K562 (cell line): ENCODE measurements at regions not wholly inside any gene's neighbourhood (a gene's known extent, or its start where the extent isn't known, plus 50 kb on each side); places are given as distances from the start of the nearest gene placed in this dataset.

ENCODE experiments used
- ATAC-seq: fragments of 200-7000 bp; cut with Tn5 transposase; 3 replicates; pipeline ENCODE4 v1.9.1; 2020; ENCODE audit warnings: moderate library complexity
- BruUV-seq: library from RNA; stranded (reverse); fragments of 400-500 nt; replicated peaks from 2 replicates; lab custom pipeline; 2021; lab: Mats Ljungman, UMichigan
- CTCF ChIA-PET: fragments of 300-600 bp; formaldehyde crosslinking; extraction: SDS; loops from one replicate; lab custom pipeline; 2021; ENCODE audit warnings: low intra/inter-chr PET ratio; lab: Yijun Ruan, JAX
- POLR2A ChIA-PET: fragments of 300-600, 350-650 bp; sonication (Branson Sonifier 250); formaldehyde crosslinking; extraction: SDS; loops from one replicate; lab custom pipeline; 2021; ENCODE audit warnings: antibody characterized with exemption, inconsistent platforms; lab: Yijun Ruan, JAX
- DNase-seq, 4 experiments: peaks; one replicate each; pipeline versions ENCODE4 v3.0.0 to v3.0.0-alpha.2; 2011 to 2018; ENCODE audit warnings: low spot score in 3 of 4, mixed read lengths in 3 of 4; ENCODE audit errors: extremely low read depth in 1 of 4
- FAIRE-seq: peaks from 2 replicates; lab custom pipeline; 2011; peaks lifted over from hg19 to GRCh38; lab: Jason Lieb, UNC
- H2AFZ ChIP-seq: 2 replicates; pipeline ENCODE4 v1.6.0; 2011; ENCODE audit warnings: low read depth, low read length, control low read depth, inconsistent platforms
- H3K27ac ChIP-seq: fragments of 200-600 bp; 3 replicates; pipeline ENCODE4 v1.8.0; 2011; ENCODE audit warnings: low read depth, mild to moderate bottlenecking, control low read depth, inconsistent platforms, low read length, moderate library complexity, mixed read lengths; ENCODE audit errors: extremely low read depth
- H3K27me3 ChIP-seq, 2 experiments: fragments of 300-600 bp in 1 of 2; 2 replicates in 1 of 2; 3 replicates in 1 of 2; pipeline versions ENCODE4 v1.6.0 to v1.8.0; 2011; ENCODE audit warnings: inconsistent platforms in 2 of 2, low read length in 2 of 2, mild to moderate bottlenecking in 1 of 2, mixed read lengths in 1 of 2, moderate library complexity in 1 of 2; ENCODE audit not compliant: control insufficient read depth in 2 of 2, insufficient read depth in 2 of 2
- H3K36me3 ChIP-seq: fragments of 300-600 bp; 3 replicates; pipeline ENCODE4 v1.8.0; 2011; ENCODE audit warnings: mild to moderate bottlenecking, low read length, inconsistent platforms; ENCODE audit not compliant: control insufficient read depth, insufficient read depth
- H3K4me1 ChIP-seq, 2 experiments: fragments of 200-600 bp in 1 of 2; replicated peaks in 1 of 2; 2 replicates in 1 of 2; 3 replicates in 1 of 2; pipeline versions ENCODE4 v1.5.1 to v1.8.0; 2011; ENCODE audit warnings: inconsistent platforms in 2 of 2, low read length in 2 of 2, mild to moderate bottlenecking in 1 of 2, mixed read lengths in 1 of 2, moderate library complexity in 1 of 2; ENCODE audit not compliant: control insufficient read depth in 2 of 2, insufficient read depth in 2 of 2
- H3K4me2 ChIP-seq: 2 replicates; pipeline ENCODE4 v1.6.1; 2011; ENCODE audit warnings: low read length, control low read depth, inconsistent platforms, mixed read lengths; ENCODE audit not compliant: insufficient read depth
- H3K4me3 ChIP-seq: fragments of 200-600 bp; sonication (generic), shearing (Covaris generic); 2 replicates; pipeline ENCODE4 v1.5.1; 2016; ENCODE audit warnings: control low read depth, inconsistent platforms
- H3K79me2 ChIP-seq: fragments of 200-600 bp; 3 replicates; pipeline ENCODE4 v1.8.0; 2011; ENCODE audit warnings: low read length, inconsistent platforms; ENCODE audit not compliant: control insufficient read depth, insufficient read depth
- H3K9ac ChIP-seq, 2 experiments: 2 replicates each; pipeline versions ENCODE4 v1.6.0 to v1.6.1; 2011; ENCODE audit warnings: low read depth in 2 of 2, low read length in 2 of 2, control low read depth in 1 of 2, inconsistent platforms in 1 of 2, mild to moderate bottlenecking in 1 of 2, mixed read lengths in 1 of 2; ENCODE audit not compliant: insufficient read depth in 1 of 2
- H3K9me1 ChIP-seq: one replicate; pipeline ENCODE4 v1.6.0; 2011; ENCODE audit warnings: inconsistent platforms, mild to moderate bottlenecking, low read length, moderate library complexity; ENCODE audit not compliant: control insufficient read depth, insufficient read depth
- H3K9me3 ChIP-seq: replicated peaks from 2 replicates; pipeline ENCODE4 v1.5.1; 2011; ENCODE audit warnings: low read depth, low read length, inconsistent platforms; ENCODE audit not compliant: control insufficient read depth, insufficient read depth
- H4K20me1 ChIP-seq: replicated peaks from 2 replicates; pipeline ENCODE4 v1.6.1; 2011; ENCODE audit warnings: low read length, inconsistent platforms, mixed read lengths; ENCODE audit not compliant: control insufficient read depth, insufficient read depth
- ARHGAP35 ChIP-seq: fragments of 450-650 bp; IDR thresholded peaks from 2 replicates; pipeline ENCODE4 v1.6.1; 2018; ENCODE audit not compliant: partially characterized antibody
- COPS2 ChIP-seq: fragments of 450-650 bp; conservative IDR thresholded peaks from 2 replicates; pipeline ENCODE4 v1.6.1; 2016; ENCODE audit warnings: mild to moderate bottlenecking, moderate library complexity
- GATAD2A ChIP-seq: fragments of 450-650 bp; IDR thresholded peaks from 2 replicates; pipeline ENCODE4 v1.6.1; 2017
- GTF2F1 ChIP-seq: IDR thresholded peaks from 2 replicates; pipeline ENCODE4 v1.6.1; 2011; ENCODE audit warnings: low read depth, low read length, improper control_type of control experiment
- MAFK ChIP-seq: IDR thresholded peaks from 2 replicates; pipeline ENCODE4 v1.6.1; 2011; ENCODE audit warnings: low read length, improper control_type of control experiment
- MCM7 ChIP-seq, 2 experiments: fragments of 450-650 bp; IDR thresholded peaks; 2 replicates each; pipeline ENCODE4 v1.6.1; 2016 to 2018
- MEF2A ChIP-seq: IDR thresholded peaks from 2 replicates; pipeline ENCODE4 v1.6.1; 2011; ENCODE audit warnings: low read depth, mild to moderate bottlenecking, low read length, moderate library complexity; ENCODE audit not compliant: control insufficient read depth
- MNT ChIP-seq, 2 experiments: fragments of 450-650 bp; conservative IDR thresholded peaks; 2 replicates each; pipeline ENCODE4 v1.6.1; 2017; ENCODE audit warnings: mild to moderate bottlenecking in 2 of 2, moderate library complexity in 2 of 2
- MXD1 ChIP-seq: fragments of 250-450 bp; sonication (Bioruptor Pico); IDR thresholded peaks from 2 replicates; pipeline ENCODE4 v1.8.0; 2021; ENCODE audit warnings: borderline replicate concordance, mild to moderate bottlenecking, moderate library complexity; ENCODE audit not compliant: poor library complexity, severe bottlenecking
- NR2F6 ChIP-seq: fragments of 450-650 bp; formaldehyde crosslinking; IDR thresholded peaks from 2 replicates; pipeline ENCODE4 v1.4.0; 2020; ENCODE audit warnings: mild to moderate bottlenecking
- RAD21 ChIP-seq, 2 experiments: fragments of 250-450 bp in 1 of 2; fragments of 450-650 bp in 1 of 2; sonication (Bioruptor Pico) in 1 of 2; formaldehyde crosslinking in 1 of 2; IDR thresholded peaks in 1 of 2; conservative IDR thresholded peaks in 1 of 2; 2 replicates each; pipeline versions ENCODE4 v1.4.0 to v1.8.0; 2020 to 2022; ENCODE audit warnings: mild to moderate bottlenecking in 2 of 2, moderate library complexity in 1 of 2
- SNRNP70 ChIP-seq: fragments of 200-400 bp; formaldehyde crosslinking; optimal IDR thresholded peaks from 2 replicates; pipeline ENCODE3; 2017; ENCODE audit warnings: low read depth, low read length
- YBX1 ChIP-seq: fragments of 450-650 bp; IDR thresholded peaks from 2 replicates; pipeline ENCODE4 v1.7.1; 2016; ENCODE audit warnings: mild to moderate bottlenecking
- ZKSCAN8 ChIP-seq: fragments of 200-800 bp; sonication (Bioruptor generic); IDR thresholded peaks from 2 replicates; pipeline ENCODE4 v1.6.1; 2016; ENCODE audit warnings: missing genetic modification characterization, missing compliant biosample characterization
- ZNF398 ChIP-seq: fragments of 250-450 bp; sonication (Bioruptor Pico); IDR thresholded peaks from 2 replicates; pipeline ENCODE4 v1.8.0; 2021; ENCODE audit warnings: moderate library complexity, mild to moderate bottlenecking, inconsistent platforms
- ZNF561 ChIP-seq: fragments of 450-650 bp; formaldehyde crosslinking; conservative IDR thresholded peaks from 2 replicates; pipeline ENCODE4 v1.4.0; 2020; ENCODE audit warnings: mild to moderate bottlenecking, moderate library complexity
- ZNF707 ChIP-seq: fragments of 250-450 bp; sonication (Bioruptor Pico); conservative IDR thresholded peaks from 2 replicates; pipeline ENCODE4 v1.8.0; 2022; ENCODE audit warnings: inconsistent platforms, mild to moderate bottlenecking, moderate library complexity
- ZNF75A ChIP-seq: fragments of 450-650 bp; formaldehyde crosslinking; IDR thresholded peaks from 2 replicates; pipeline ENCODE4 v1.4.0; 2020; ENCODE audit warnings: mild to moderate bottlenecking
- WGBS: fragments of 100-300 bp; shearing (Covaris generic); methylation state at CpG from one replicate; pipeline ENCODE4 v1.1.6; 2016; ENCODE audit warnings: low coverage, mixed read lengths; ENCODE audit not compliant: insufficient coverage; ENCODE audit errors: missing lambda C conversion rate; 5-methylcytosine and 5-hydroxymethylcytosine counted together
- in situ Hi-C: fragments of 300-500 bp; cut with MboI; formaldehyde crosslinking; loops from 4 replicates; pipeline ENCODE4 v1.15.0; 2018; ENCODE audit warnings: inconsistent platforms, mixed read lengths
- intact Hi-C: fragments of 100-400 bp; cut with micrococcal nuclease; formaldehyde crosslinking; loops from 2 replicates; pipeline ENCODE4 v1.14.2; 2022

GRCh38 chr6:22658183-22658582, 88.8 kb downstream of the HDGFL1 start (continued):
- no peak for TF ChIP-seq RAD21 (CRISPR knock-in tag; conservative IDR thresholded peaks at IDR 0.05 in 1 of 2, IDR thresholded peaks at IDR 0.05 in 1 of 2)

DNA sequence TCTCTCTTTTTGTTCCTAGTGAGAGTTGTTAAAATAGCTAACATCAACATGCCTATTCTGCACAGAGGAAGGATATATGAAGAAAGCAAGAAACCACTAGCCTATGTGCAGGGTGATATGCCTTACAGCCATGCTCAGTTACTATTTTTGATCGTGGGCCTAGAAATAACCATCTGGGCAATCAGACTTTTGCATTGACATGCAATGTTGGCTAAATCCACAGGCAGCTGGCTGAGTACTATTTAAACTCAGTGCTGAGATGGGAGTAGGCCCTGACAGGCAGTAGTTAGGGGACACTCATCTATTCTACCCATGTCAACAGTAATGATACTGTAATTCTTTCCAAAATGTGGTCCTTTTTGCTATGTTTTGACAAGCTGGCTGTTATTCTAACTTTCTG, 89.6 kb downstream of the HDGFL1 start:
- DNase-seq (no peak), FAIRE-seq (no peak), ATAC-seq (no peak)
- no peaks in the 10 kb centered on the region for H4K20me1 ChIP-seq
- no peak overlapping the region for H2AFZ ChIP-seq
- no peaks in the 10 kb centered on the region for H3K4me1 ChIP-seq
- ChIA-PET CTCF (no interaction called here), POLR2A (no interaction called here)
- no peaks in the 10 kb centered on the region for H3K79me2 ChIP-seq
- WGBS: 0% methylated on average over 1 of the region's 1 CpG
- in situ Hi-C loops (no loop called here), intact Hi-C loops (no loop called here)
- no peak overlapping the region for H3K4me3 ChIP-seq
- no peak overlapping the region for H3K27ac ChIP-seq
- no TSS peak for BruUV-seq
- H3K9ac ChIP-seq: no peak overlapping the region
- no peaks in the 10 kb centered on the region for H3K9me3 ChIP-seq
- H3K27me3 ChIP-seq: no peaks in the 10 kb centered on the region
- no peaks in the 10 kb centered on the region for H3K9me1 ChIP-seq
- H3K4me2 ChIP-seq: no peak overlapping the region
- H3K36me3 ChIP-seq: no peaks in the 10 kb centered on the region
- TF ChIP-seq SNRNP70 (no peak), GTF2F1 (no peak), COPS2 (no peak), ZNF561 (CRISPR knock-in tag) (no peak), YBX1 (no peak), ZKSCAN8 (CRISPR knock-in tag) (no peak), MAFK (no peak), MCM7 (IDR thresholded peaks at IDR 0.05) (no peak), ZNF398 (no peak), MEF2A (no peak), MXD1 (CRISPR knock-in tag) (no peak), ZNF75A (CRISPR knock-in tag) (no peak), ARHGAP35 (no peak), ZNF707 (CRISPR knock-in tag) (no peak), MNT (conservative IDR thresholded peaks at IDR 0.05) (no peak), GATAD2A (no peak), NR2F6 (CRISPR knock-in tag) (no peak)
